ENCODE measurements at regions not wholly inside any gene's neighbourhood (a gene's known extent, or its start where the extent isn't known, plus 50 kb on each side); places are given as distances from the start of the nearest gene placed in this dataset.
A peak's percentile ranks its signal among the peaks of the same experiment; 100 is the strongest.
"Not testable (repeated sequence)": the region's sequence is repeated elsewhere in the genome, so short reads cannot be mapped to it uniquely, and the experiment has no call there.

GRCh38 chr7:149627911-149628310 is 130.3 kb upstream of the ZNF746 start:
- H3K27ac ChIP-seq (ENCODE audit: low read length): no peak overlapping the region
- no peaks in the 10 kb centered on the region for H3K9me3 ChIP-seq (ENCODE audit: control insufficient read depth, low read depth, low read length)
- no peaks in the 10 kb centered on the region for H3K36me3 ChIP-seq (ENCODE audit: control insufficient read depth, low read depth, low read length)
- peaks cover 4% of the 10 kb centered on the region for H3K4me1 ChIP-seq (ENCODE audit: control insufficient read depth, low read depth, low read length)
- H3K27me3 ChIP-seq (ENCODE audit: control insufficient read depth, insufficient read depth, low read length): peaks cover 15% of the 10 kb centered on the region
- H3K4me3 ChIP-seq (ENCODE audit: low read length): no peak overlapping the region
- no peak overlapping the region for H3K9ac ChIP-seq (ENCODE audit: low read length)

- Histone ChIP-seq H3K4me3 (ENCODE audit: low read length) (no peak overlapping the region), H3K4me1 (ENCODE audit: control insufficient read depth, low read depth, low read length) (peaks cover 4% of the 10 kb centered on the region), H3K9me3 (ENCODE audit: control insufficient read depth, low read depth, low read length) (no peaks in the 10 kb centered on the region), H3K9ac (ENCODE audit: low read length) (no peak overlapping the region), H3K27ac (ENCODE audit: low read length) (no peak overlapping the region), H3K27me3 (ENCODE audit: control insufficient read depth, insufficient read depth, low read length) (peaks cover 6% of the 10 kb centered on the region), H3K36me3 (ENCODE audit: control insufficient read depth, low read depth, low read length) (no peaks in the 10 kb centered on the region)
Observed at GRCh38 chr7:149626972-149627371, 129.4 kb upstream of the ZNF746 start.

GRCh38 chr7:149625947-149626392 is 128.4 kb upstream of the ZNF746 start:
- Histone ChIP-seq H3K4me3 (ENCODE audit: low read length) (no peak overlapping the region), H3K9ac (ENCODE audit: low read length) (no peak overlapping the region)

GRCh38 chr7:149625340-149625946 is 127.8 kb upstream of the ZNF746 start:
- peaks cover 5% of the 10 kb centered on the region for H3K36me3 ChIP-seq (ENCODE audit: control insufficient read depth, low read depth, low read length)
- H3K27ac ChIP-seq (ENCODE audit: low read length): no peak overlapping the region
- H3K9me3 ChIP-seq (ENCODE audit: control insufficient read depth, low read depth, low read length): no peaks in the 10 kb centered on the region
- H3K9ac ChIP-seq (ENCODE audit: low read length): no peak overlapping the region
- peaks cover 4% of the 10 kb centered on the region for H3K4me1 ChIP-seq (ENCODE audit: control insufficient read depth, low read depth, low read length)
- H3K4me3 ChIP-seq (ENCODE audit: low read length): peak overlapping the region; percentile 89
- H3K27me3 ChIP-seq (ENCODE audit: control insufficient read depth, insufficient read depth, low read length): no peaks in the 10 kb centered on the region

More at GRCh38 chr7:149625947-149626392, 128.4 kb upstream of the ZNF746 start:
- H3K9me3 ChIP-seq (ENCODE audit: control insufficient read depth, low read depth, low read length): no peaks in the 10 kb centered on the region
- H3K27me3 ChIP-seq (ENCODE audit: control insufficient read depth, insufficient read depth, low read length): no peaks in the 10 kb centered on the region
- no peak overlapping the region for H3K27ac ChIP-seq (ENCODE audit: low read length)
- H3K36me3 ChIP-seq (ENCODE audit: control insufficient read depth, low read depth, low read length): peaks cover under 1% of the 10 kb centered on the region
- H3K4me1 ChIP-seq (ENCODE audit: control insufficient read depth, low read depth, low read length): peaks cover 4% of the 10 kb centered on the region

- no peak overlapping the region for H3K27ac ChIP-seq (ENCODE audit: low read length)
- H3K4me1 ChIP-seq (ENCODE audit: control insufficient read depth, low read depth, low read length): peaks cover 4% of the 10 kb centered on the region
- no peaks in the 10 kb centered on the region for H3K27me3 ChIP-seq (ENCODE audit: control insufficient read depth, insufficient read depth, low read length)
- H3K36me3 ChIP-seq (ENCODE audit: control insufficient read depth, low read depth, low read length): peaks cover 12% of the 10 kb centered on the region
- H3K4me3 ChIP-seq (ENCODE audit: low read length): peak overlapping the region; percentile 89
- peak overlapping the region; percentile 65 for H3K9ac ChIP-seq (ENCODE audit: low read length)
- no peaks in the 10 kb centered on the region for H3K9me3 ChIP-seq (ENCODE audit: control insufficient read depth, low read depth, low read length)
Observed at GRCh38 chr7:149624419-149625339, 127.1 kb upstream of the ZNF746 start.

- Histone ChIP-seq H3K36me3 (ENCODE audit: control insufficient read depth, low read depth, low read length) (peaks cover 19% of the 10 kb centered on the region), H3K9me3 (ENCODE audit: control insufficient read depth, low read depth, low read length) (no peaks in the 10 kb centered on the region), H3K4me1 (ENCODE audit: control insufficient read depth, low read depth, low read length) (peaks cover 4% of the 10 kb centered on the region), H3K4me3 (ENCODE audit: low read length) (peak overlapping the region; percentile 89), H3K27me3 (ENCODE audit: control insufficient read depth, insufficient read depth, low read length) (no peaks in the 10 kb centered on the region), H3K9ac (ENCODE audit: low read length) (peak overlapping the region; percentile 65), H3K27ac (ENCODE audit: low read length) (no peak overlapping the region)
Observed at GRCh38 chr7:149624006-149624405, 126.4 kb upstream of the ZNF746 start.

- peak overlapping the region; percentile 65 for H3K9ac ChIP-seq (ENCODE audit: low read length)
- not testable (repeated sequence) for H3K27ac ChIP-seq (ENCODE audit: low read length)
- H3K4me3 ChIP-seq (ENCODE audit: low read length): peak overlapping the region; percentile 89
Observed at GRCh38 chr7:149623262-149623997, 125.8 kb upstream of the ZNF746 start.

GRCh38 chr7:149622444-149623210 is 125.0 kb upstream of the ZNF746 start:
- no peak overlapping the region for H3K9ac ChIP-seq (ENCODE audit: low read length)
- no peaks in the 10 kb centered on the region for H3K9me3 ChIP-seq (ENCODE audit: control insufficient read depth, low read depth, low read length)
- peaks cover 4% of the 10 kb centered on the region for H3K4me1 ChIP-seq (ENCODE audit: control insufficient read depth, low read depth, low read length)
- H3K4me3 ChIP-seq (ENCODE audit: low read length): no peak overlapping the region
- H3K27me3 ChIP-seq (ENCODE audit: control insufficient read depth, insufficient read depth, low read length): no peaks in the 10 kb centered on the region
- no peak overlapping the region for H3K27ac ChIP-seq (ENCODE audit: low read length)
- peaks cover 33% of the 10 kb centered on the region for H3K36me3 ChIP-seq (ENCODE audit: control insufficient read depth, low read depth, low read length)

More at GRCh38 chr7:149623262-149623997, 125.8 kb upstream of the ZNF746 start:
- not testable (repeated sequence) for H3K27me3 ChIP-seq (ENCODE audit: control insufficient read depth, insufficient read depth, low read length); H3K4me1 ChIP-seq (ENCODE audit: control insufficient read depth, low read depth, low read length); H3K9me3 ChIP-seq (ENCODE audit: control insufficient read depth, low read depth, low read length)
- peaks cover 25% of the 10 kb centered on the region for H3K36me3 ChIP-seq (ENCODE audit: control insufficient read depth, low read depth, low read length)

- no peak overlapping the region for H3K27ac ChIP-seq (ENCODE audit: low read length)
- H3K9ac ChIP-seq (ENCODE audit: low read length): no peak overlapping the region
Observed at GRCh38 chr7:149621776-149622175, 124.2 kb upstream of the ZNF746 start.

GRCh38 chr7:149620961-149621360 is 123.4 kb upstream of the ZNF746 start:
- Histone ChIP-seq H3K9me3 (ENCODE audit: control insufficient read depth, low read depth, low read length) (no peaks in the 10 kb centered on the region), H3K4me1 (ENCODE audit: control insufficient read depth, low read depth, low read length) (peaks cover 4% of the 10 kb centered on the region), H3K9ac (ENCODE audit: low read length) (no peak overlapping the region), H3K4me3 (ENCODE audit: low read length) (no peak overlapping the region), H3K27ac (ENCODE audit: low read length) (no peak overlapping the region), H3K36me3 (ENCODE audit: control insufficient read depth, low read depth, low read length) (peaks cover 39% of the 10 kb centered on the region), H3K27me3 (ENCODE audit: control insufficient read depth, insufficient read depth, low read length) (no peaks in the 10 kb centered on the region)

More at GRCh38 chr7:149621776-149622175, 124.2 kb upstream of the ZNF746 start:
- H3K9me3 ChIP-seq (ENCODE audit: control insufficient read depth, low read depth, low read length): no peaks in the 10 kb centered on the region
- peaks cover 4% of the 10 kb centered on the region for H3K4me1 ChIP-seq (ENCODE audit: control insufficient read depth, low read depth, low read length)
- H3K27me3 ChIP-seq (ENCODE audit: control insufficient read depth, insufficient read depth, low read length): no peaks in the 10 kb centered on the region
- no peak overlapping the region for H3K4me3 ChIP-seq (ENCODE audit: low read length)
- H3K36me3 ChIP-seq (ENCODE audit: control insufficient read depth, low read depth, low read length): peaks cover 39% of the 10 kb centered on the region

- Histone ChIP-seq H3K9me3 (ENCODE audit: control insufficient read depth, low read depth, low read length) (no peaks in the 10 kb centered on the region), H3K9ac (ENCODE audit: low read length) (no peak overlapping the region), H3K27me3 (ENCODE audit: control insufficient read depth, insufficient read depth, low read length) (no peaks in the 10 kb centered on the region), H3K4me3 (ENCODE audit: low read length) (no peak overlapping the region), H3K36me3 (ENCODE audit: control insufficient read depth, low read depth, low read length) (peaks cover 64% of the 10 kb centered on the region), H3K27ac (ENCODE audit: low read length) (no peak overlapping the region), H3K4me1 (ENCODE audit: control insufficient read depth, low read depth, low read length) (no peaks in the 10 kb centered on the region)
Observed at GRCh38 chr7:149616898-149617297, 119.3 kb upstream of the ZNF746 start.
